Jurkat, Clone E6-1 (cell line): ENCODE measurements at regions not wholly inside any gene's neighbourhood (a gene's known extent, or its start where the extent isn't known, plus 50 kb on each side); places are given as distances from the start of the nearest gene placed in this dataset.
"Not testable (repeated sequence)": the region's sequence is repeated elsewhere in the genome, so short reads cannot be mapped to it uniquely, and the experiment has no call there.

Source experiments
- DNase-seq: peaks from one replicate; pipeline ENCODE4 v3.0.0-alpha.2; 2011; ENCODE audit warnings: low read depth, low spot score
- H3K4me3 ChIP-seq: 2 replicates; pipeline ENCODE4 v1.5.1; 2011; ENCODE audit warnings: mild to moderate bottlenecking, low read length, control low read depth, moderate library complexity

DNA sequence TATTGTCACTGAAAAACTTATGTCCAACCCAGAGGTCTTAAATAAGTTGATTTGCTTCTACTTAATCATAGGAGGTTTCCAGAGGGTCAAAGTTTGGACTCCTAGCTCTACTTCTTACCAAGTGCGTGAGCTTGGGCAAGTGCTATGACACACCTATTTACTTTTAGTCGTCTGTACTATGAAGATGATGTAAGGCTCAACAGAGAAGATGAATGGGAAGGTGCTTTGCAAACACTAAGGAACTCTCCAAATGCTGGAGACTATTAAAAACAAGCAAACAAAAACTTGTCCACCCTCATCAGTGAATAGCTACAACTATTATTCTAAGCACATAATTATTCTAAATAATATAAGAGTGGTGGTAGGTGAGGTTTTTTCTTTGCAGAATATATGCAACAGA, 232.3 kb upstream of the USP24 start:
- H3K4me3 ChIP-seq, result no peak overlapping the region
- DNase-seq, result no peak

DNA sequence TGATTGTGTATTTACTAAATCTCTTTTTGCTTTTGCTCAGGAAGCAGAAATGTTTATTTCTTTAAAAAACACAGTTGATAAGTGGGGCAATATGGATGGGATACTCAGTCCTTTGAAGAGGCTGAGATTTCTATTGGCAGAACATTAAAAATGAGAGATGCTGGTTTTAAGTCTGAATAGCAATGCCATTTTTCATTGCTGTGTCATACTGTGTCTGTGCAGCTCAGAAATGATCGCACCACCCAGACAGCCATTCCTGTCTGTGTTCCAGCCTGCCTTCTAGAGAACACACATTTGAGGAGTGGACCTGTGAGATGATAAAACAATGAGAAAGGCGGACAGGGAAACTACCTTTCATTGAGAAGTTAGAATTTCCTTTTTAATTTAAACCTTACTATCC, 231.2 kb upstream of the USP24 start:
- H3K4me3 ChIP-seq, result no peak overlapping the region
- DNase-seq, result no peak

GRCh38 chr1:55445416-55445815, 230.3 kb upstream of the USP24 start:
- no peak overlapping the region for H3K4me3 ChIP-seq
- no peak for DNase-seq

GRCh38 chr1:55444667-55445066, 229.5 kb upstream of the USP24 start:
- H3K4me3 ChIP-seq, result no peak overlapping the region
- no peak for DNase-seq

- no peak for DNase-seq
- H3K4me3 ChIP-seq, result no peak overlapping the region
Measured at GRCh38 chr1:55443175-55443915, 228.2 kb upstream of the USP24 start.

GRCh38 chr1:55441489-55441888, 226.3 kb upstream of the USP24 start:
- DNase-seq, result no peak
- H3K4me3 ChIP-seq, result no peak overlapping the region

DNA sequence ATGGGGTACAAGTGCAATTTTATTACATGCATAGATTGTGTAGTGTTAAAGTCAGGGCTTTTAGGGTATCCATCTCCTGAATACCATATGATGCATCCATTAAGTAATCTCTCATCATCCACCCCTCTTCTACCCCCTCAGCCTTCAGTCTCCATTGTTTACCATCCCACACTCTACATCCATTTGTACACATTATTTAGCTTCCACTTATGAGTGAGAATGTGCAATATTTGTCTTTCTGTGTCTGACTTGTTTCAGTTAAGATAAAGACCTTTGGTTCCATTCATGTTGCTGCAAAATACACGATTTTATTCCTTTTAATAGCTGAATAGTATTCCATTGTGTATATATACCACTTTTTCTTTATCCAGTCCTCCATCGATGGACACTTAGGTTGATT, 222.5 kb upstream of the USP24 start:
- no peak overlapping the region for H3K4me3 ChIP-seq
- DNase-seq, result no peak

DNA sequence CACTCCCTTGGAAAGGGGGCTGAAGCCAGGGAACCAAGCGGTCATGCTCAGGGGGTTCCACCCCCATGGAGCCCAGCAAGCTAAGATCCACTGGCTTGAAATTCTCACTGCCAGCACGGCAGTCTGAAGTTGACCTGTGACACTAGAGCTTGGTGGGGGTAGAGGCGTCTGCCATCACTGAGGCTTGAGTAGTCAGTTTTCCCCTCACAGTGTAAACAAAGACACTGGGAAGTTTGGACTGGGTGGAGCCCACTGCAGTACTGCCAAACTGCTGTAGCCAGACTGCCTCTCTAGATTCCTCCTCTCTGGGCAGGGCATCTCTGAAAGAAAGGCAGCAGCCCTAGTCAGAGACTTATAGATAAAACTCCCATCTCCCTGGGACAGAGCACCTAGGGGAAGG, 215.6 kb upstream of the USP24 start:
- not testable (repeated sequence) for DNase-seq, H3K4me3 ChIP-seq

DNA sequence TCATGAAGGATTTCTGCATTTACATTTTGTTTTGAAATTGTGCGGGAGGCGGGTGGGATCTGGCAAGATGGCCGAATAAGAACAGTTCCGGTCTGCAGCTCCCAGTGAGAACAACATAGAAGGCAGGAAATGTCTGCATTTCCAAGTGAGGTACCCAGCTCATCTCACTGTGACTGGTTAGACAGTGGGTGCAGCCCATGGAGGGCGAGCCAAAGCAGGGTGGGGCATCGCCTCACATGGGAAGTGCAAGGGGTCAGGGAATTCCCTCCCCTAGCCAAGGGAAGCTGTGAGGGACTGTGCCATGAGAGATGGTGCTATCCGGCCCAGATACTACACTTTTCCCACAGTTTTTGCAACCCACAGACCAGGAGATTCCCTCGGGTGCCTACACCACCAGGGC, 215.0 kb upstream of the USP24 start:
- DNase-seq, H3K4me3 ChIP-seq: not testable (repeated sequence)

DNA sequence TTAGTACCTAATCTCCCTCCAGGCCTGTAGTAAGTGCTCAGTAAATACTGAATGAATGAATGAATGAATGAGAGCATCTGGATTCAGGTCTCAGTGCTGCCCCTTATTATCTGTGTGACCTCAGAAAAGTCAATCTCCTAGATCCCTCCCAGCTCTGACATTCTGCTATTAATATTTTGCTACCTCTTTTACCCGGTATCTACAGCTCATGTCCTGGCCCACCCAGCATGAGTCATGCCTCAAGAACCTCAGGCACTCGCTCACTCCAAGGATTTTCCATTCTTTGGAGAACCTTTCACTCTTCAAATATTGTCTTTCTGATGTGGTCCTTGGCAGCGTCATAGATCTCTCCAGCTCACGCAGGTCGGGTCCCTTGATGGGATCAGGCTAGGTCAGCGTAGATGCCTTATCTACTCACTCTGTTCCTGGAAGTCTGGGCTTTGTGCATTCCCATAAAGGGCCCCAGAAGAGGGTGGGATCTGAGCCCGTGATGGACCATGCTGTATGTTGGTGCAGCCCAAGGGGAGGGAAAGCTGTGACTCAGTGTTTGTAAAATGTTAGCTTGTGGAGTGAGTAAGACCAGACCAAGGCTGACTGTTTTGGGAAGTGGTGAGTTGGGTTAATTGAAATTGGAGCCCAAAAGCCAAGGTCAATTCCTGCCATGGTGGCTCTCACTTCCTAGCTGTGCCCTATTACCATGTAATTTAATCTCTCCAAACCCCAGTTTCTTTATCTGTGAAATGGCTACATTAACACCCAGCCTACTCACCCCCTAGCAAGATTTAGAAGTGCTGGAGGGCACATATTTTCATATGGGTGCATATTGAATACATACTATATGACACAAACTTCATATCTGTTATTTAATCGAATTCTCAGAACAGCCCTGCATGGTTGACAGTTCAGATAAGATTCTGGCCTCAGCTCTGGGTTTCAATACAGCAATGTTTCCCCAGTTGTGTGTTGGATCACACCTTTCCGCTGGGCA, 214.1 kb upstream of the USP24 start:
- no peak for DNase-seq
- no peak overlapping the region for H3K4me3 ChIP-seq

DNA sequence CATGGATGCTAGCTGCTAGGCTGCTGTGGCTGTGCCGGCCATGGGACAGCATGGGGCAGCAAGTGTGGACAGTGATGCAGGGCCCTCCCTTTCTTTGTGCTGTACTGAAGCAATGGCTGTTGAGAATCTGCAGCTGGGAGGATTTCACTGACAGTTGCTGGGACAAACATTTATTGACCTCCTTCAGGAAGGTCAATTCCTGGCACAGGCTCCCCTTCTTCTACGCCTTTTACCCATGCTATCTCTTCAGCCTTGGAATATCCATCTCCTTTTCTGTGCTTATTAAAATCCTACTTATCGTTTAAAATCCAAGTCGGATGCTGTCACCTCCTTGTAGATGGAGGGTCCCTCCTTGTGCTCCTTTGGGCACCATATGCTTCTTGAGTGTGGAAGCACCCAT, 213.1 kb upstream of the USP24 start:
- no peak overlapping the region for H3K4me3 ChIP-seq
- DNase-seq, result no peak

DNA sequence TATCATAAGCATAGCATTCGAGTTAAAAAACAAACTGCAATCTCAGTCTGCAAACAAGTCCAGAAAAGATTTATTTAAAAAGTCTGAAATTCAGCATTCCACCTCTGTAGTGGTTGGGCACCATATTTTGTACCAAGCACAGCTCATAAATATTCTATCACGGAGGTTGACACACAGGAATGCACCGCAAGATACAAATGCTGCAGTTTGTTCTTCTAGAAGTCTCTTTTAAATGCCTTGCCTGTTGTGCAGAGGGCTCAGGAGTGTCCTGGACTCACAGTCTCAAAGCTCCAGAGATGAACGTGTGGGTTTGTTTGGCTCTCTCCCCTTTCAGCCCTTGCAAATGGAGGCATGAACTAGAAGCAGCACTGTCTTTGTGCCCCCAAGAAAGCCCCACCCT, 212.4 kb upstream of the USP24 start:
- no peak for DNase-seq
- no peak overlapping the region for H3K4me3 ChIP-seq

DNA sequence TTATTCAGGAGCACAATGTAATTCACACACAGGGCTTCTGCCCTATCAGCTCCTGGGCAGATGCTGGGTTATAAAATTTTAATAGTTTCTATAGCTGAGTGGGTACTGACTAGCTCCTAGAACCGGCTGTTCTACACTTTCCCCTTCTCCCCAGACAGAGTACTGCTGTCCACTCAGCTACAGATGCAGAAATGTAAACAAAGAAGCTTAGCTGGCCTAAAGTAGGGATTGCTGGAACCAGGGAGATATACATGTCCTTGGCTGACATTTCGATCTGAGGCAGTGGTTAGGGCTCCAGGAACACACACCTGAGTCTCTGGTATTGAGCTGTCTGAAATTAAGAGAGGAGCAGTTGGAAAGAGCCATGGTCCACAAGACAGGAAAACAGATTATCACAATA, 211.5 kb upstream of the USP24 start:
- H3K4me3 ChIP-seq, result no peak overlapping the region
- DNase-seq, result no peak

- no peak for DNase-seq
- no peak overlapping the region for H3K4me3 ChIP-seq
Measured at GRCh38 chr1:55426156-55426555, 211.0 kb upstream of the USP24 start.

- H3K4me3 ChIP-seq, result no peak overlapping the region
- DNase-seq, result no peak
Measured at GRCh38 chr1:55425310-55425930, 210.3 kb upstream of the USP24 start.

DNA sequence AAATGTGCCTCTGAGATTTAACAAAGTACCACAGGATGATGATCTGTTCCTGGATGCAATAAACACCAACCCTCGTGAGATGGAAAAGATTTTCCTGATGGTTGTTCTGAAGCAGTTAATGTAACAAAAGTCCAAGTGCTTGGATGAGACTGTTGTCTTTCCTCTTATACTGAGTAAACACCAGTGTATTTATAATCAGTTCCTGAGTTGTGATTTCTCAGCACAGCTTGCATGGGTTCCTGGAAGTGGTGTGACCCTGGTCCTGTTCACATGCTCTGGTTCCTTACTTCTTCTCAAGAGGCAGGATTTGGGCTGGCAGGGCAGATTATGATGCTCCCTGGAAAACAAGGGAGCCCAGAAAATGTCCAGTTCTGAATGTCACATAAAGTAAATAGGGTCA, 208.2 kb upstream of the USP24 start:
- H3K4me3 ChIP-seq, result no peak overlapping the region
- no peak for DNase-seq

- DNase-seq, result no peak
Measured at GRCh38 chr1:55420929-55421716, 206.0 kb upstream of the USP24 start.

DNA sequence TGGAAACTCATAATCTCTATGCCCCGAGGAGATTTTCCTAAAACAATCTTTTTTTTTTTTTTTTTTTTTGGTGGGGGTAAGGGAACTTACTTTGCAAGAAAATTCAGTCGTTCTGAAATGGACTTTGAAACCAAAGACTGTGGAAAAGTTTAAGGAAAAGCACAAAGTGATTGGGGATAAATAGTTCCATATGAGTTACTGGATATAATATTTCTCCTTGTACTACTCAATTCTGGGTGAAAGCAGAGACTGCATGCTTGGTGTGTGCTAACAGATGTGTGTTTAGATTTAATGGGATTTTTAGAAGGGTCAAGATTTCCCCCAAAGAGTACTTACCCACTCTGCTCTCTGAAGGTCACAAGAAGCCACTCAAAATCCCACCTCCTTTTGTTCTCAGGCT, 204.9 kb upstream of the USP24 start:
- no peak for DNase-seq
- no peak overlapping the region for H3K4me3 ChIP-seq

More at GRCh38 chr1:55420929-55421716, 206.0 kb upstream of the USP24 start:
- no peak overlapping the region for H3K4me3 ChIP-seq
